ENCODE measurements at regions not wholly inside any gene's neighbourhood (a gene's known extent, or its start where the extent isn't known, plus 50 kb on each side); places are given as distances from the start of the nearest gene placed in this dataset.

DNA sequence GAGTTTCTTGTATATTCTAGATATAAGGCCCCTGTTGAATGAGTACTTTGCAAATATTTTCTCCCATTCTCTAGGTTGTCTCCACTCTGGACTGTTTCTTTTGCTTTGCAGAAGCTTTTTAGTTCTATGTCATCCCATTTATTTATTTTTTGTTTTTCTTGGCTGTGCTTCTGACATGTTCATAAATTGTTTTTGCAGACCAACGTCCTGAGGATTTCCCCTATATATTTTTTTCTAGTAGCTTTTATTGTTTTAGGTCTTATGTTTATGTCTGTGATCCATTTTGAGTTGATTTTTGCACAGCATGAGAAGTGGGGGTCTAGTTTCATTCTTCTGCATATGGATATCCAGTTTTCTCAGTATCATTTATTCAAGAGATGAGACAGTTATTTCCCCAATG, 70.4 kb upstream of the BTG1 start (continued):
- no peak for TF ChIP-seq REST (IDR thresholded peaks at IDR 0.05; ENCODE audit: low read depth)
- TF ChIP-seq CBX3 (IDR thresholded peaks at IDR 0.05; ENCODE audit: low read depth), result no peak
- TF ChIP-seq, protein P1, sequence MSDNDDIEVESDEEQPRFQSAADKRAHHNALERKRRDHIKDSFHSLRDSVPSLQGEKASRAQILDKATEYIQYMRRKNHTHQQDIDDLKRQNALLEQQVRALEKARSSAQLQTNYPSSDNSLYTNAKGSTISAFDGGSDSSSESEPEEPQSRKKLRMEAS (IDR thresholded peaks at IDR 0.05), result no peak
- no peak for TF ChIP-seq EZH2 (IDR thresholded peaks at IDR 0.05)
- TF ChIP-seq ATF3 (IDR thresholded peaks at IDR 0.05), result no peak
- TF ChIP-seq CEBPB (IDR thresholded peaks at IDR 0.05; ENCODE audit: low read depth), result no peak
- TF ChIP-seq RAD21 (IDR thresholded peaks at IDR 0.05; ENCODE audit: low read depth), result no peak
- TF ChIP-seq EGR1 (IDR thresholded peaks at IDR 0.05; ENCODE audit: low read depth), result no peak
- no peak for TF ChIP-seq ZNF274 (IDR thresholded peaks at IDR 0.05; ENCODE audit: low read depth, low read length)

- Histone ChIP-seq H4K20me1 (ENCODE audit: insufficient read depth) (no peaks in the 10 kb centered on the region), H3K4me1 (ENCODE audit: control insufficient read depth in 1 of 2, insufficient read depth in 2 of 2, low read length in 2 of 2) (no peaks in the 10 kb centered on the region), H3K27me3 (ENCODE audit: insufficient read depth, low read length) (no peaks in the 10 kb centered on the region), H2AFZ (ENCODE audit: low read depth, low read length, poor library complexity, severe bottlenecking) (no peak overlapping the region), H3K79me2 (ENCODE audit: insufficient read depth, low read length) (no peaks in the 10 kb centered on the region), H3K9me2 (ENCODE audit: insufficient read depth) (no peaks in the 10 kb centered on the region), H3K9me3 (ENCODE audit: control insufficient read depth in 1 of 2, insufficient read depth in 1 of 2, low read depth in 1 of 2, low read length in 2 of 2) (no peaks in the 10 kb centered on the region), H3K9ac (ENCODE audit: low read length) (no peak overlapping the region), H3K36me3 (ENCODE audit: control insufficient read depth in 1 of 2, insufficient read depth in 2 of 2, low read length in 2 of 2) (no peaks in the 10 kb centered on the region), H3K4me3 (replicated peaks in 1 of 2; ENCODE audit: low read depth in 1 of 2, low read length in 2 of 2) (no peak overlapping the region), H3K27ac (ENCODE audit: low read depth, low read length) (no peak overlapping the region), H3K4me2 (ENCODE audit: low read length) (no peak overlapping the region)
- RAD21 ChIA-PET (ENCODE audit: low non-redundant PET in 1 of 2, low total read pairs in 2 of 2, uncharacterized antibody in 2 of 2, unreplicated experiment in 2 of 2), result no interaction called here
- POLR2A ChIA-PET, result no interaction called here
- BruUV-seq (replicated peaks), result no TSS peak
- intact Hi-C loops (cut with micrococcal nuclease), result no loop called here
- CTCF ChIA-PET, result no interaction called here
- DNase-seq (ENCODE audit: low read depth, low spot score), result no peak
- no peak for ATAC-seq
- TF ChIP-seq POLR2A (IDR thresholded peaks at IDR 0.05; ENCODE audit: borderline replicate concordance, extremely low read depth, insufficient read depth, insufficient read length) (no peak), ELF1 (IDR thresholded peaks at IDR 0.05; ENCODE audit: borderline replicate concordance, low read depth) (no peak), POLR2AphosphoS5 (IDR thresholded peaks at IDR 0.05; ENCODE audit: low read depth, low read length) (no peak), ZFX (IDR thresholded peaks at IDR 0.05) (no peak)
These were observed 69.7 kb upstream of the BTG1 start for GRCh38 chr12:92215358-92215757.

All from HCT116 (cell line).